ENCODE measurements at regions not wholly inside any gene's neighbourhood (a gene's known extent, or its start where the extent isn't known, plus 50 kb on each side); places are given as distances from the start of the nearest gene placed in this dataset.

DNA sequence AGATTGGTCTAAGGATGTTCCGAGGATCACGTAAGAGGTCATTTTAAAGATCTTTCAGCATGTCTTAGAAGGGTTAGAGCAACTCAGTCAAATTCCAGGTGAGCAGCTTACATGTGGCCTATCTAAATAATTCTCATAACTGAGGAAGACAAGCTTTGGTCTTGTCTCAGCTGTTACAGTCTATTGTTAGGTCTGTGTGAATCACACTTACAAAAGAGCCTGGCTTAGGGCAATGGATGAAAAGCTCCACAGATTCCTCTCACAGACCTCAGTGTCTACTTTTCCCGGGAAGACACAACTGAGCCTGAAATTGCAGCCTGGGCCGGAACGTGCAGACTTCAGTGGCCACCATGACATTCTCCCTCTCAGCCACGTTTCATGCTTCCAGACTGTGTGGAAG lies 173.1 kb downstream of the INHBA start:
- TF ChIP-seq, protein P1, sequence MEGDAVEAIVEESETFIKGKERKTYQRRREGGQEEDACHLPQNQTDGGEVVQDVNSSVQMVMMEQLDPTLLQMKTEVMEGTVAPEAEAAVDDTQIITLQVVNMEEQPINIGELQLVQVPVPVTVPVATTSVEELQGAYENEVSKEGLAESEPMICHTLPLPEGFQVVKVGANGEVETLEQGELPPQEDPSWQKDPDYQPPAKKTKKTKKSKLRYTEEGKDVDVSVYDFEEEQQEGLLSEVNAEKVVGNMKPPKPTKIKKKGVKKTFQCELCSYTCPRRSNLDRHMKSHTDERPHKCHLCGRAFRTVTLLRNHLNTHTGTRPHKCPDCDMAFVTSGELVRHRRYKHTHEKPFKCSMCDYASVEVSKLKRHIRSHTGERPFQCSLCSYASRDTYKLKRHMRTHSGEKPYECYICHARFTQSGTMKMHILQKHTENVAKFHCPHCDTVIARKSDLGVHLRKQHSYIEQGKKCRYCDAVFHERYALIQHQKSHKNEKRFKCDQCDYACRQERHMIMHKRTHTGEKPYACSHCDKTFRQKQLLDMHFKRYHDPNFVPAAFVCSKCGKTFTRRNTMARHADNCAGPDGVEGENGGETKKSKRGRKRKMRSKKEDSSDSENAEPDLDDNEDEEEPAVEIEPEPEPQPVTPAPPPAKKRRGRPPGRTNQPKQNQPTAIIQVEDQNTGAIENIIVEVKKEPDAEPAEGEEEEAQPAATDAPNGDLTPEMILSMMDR (IDR thresholded peaks at IDR 0.05) = no peak
- no peak for TF ChIP-seq POLR2A (IDR thresholded peaks at IDR 0.05)
